Activated CD8-positive, alpha-beta memory T cell treated with anti-CD3 and anti-CD28 coated beads for 36 hours (primary cell): ENCODE measurements at regions not wholly inside any gene's neighbourhood (a gene's known extent, or its start where the extent isn't known, plus 50 kb on each side); places are given as distances from the start of the nearest gene placed in this dataset.

Experiments
- CTCF ChIA-PET: fragments of 350-600 bp; sonication (Branson Sonifier 250); formaldehyde crosslinking; loops from one replicate; lab custom pipeline; 2021; ENCODE audit warnings: antibody characterized with exemption; lab: Charles Lee
- POLR2A ChIA-PET: fragments of 350-600 bp; sonication (Branson Sonifier 250); formaldehyde crosslinking; loops from one replicate; lab custom pipeline; 2021; ENCODE audit warnings: antibody characterized with exemption; lab: Charles Lee

- POLR2A ChIA-PET = no interaction called here
- CTCF ChIA-PET = no interaction called here
Observed at GRCh38 chr15:93252780-93253179, 163.8 kb upstream of the RGMA start.

GRCh38 chr15:93250950-93251349 lies 161.9 kb upstream of the RGMA start:
- POLR2A ChIA-PET = no interaction called here
- CTCF ChIA-PET = no interaction called here

- POLR2A ChIA-PET = no interaction called here
- CTCF ChIA-PET = no interaction called here
Observed at GRCh38 chr15:93250209-93250608, 161.2 kb upstream of the RGMA start.

GRCh38 chr15:93249623-93250022 lies 160.6 kb upstream of the RGMA start:
- CTCF ChIA-PET = interaction anchor here (0.7 kb wide), 1 partner anchor 10 kb away, joined by 4 read pairs; no protein-coding TSS in a partner anchor
- POLR2A ChIA-PET = no interaction called here

- POLR2A ChIA-PET = no interaction called here
- CTCF ChIA-PET = no interaction called here
Observed at GRCh38 chr15:93247466-93248121, 158.6 kb upstream of the RGMA start.

- ChIA-PET POLR2A (no interaction called here), CTCF (no interaction called here)
Observed at GRCh38 chr15:93246266-93247242, 157.5 kb upstream of the RGMA start.

- ChIA-PET POLR2A (no interaction called here), CTCF (no interaction called here)
Observed at GRCh38 chr15:93245661-93246042, 156.6 kb upstream of the RGMA start.

- ChIA-PET CTCF (no interaction called here), POLR2A (no interaction called here)
Observed at GRCh38 chr15:93244696-93245660, 156.0 kb upstream of the RGMA start.

GRCh38 chr15:93243573-93243972 lies 154.6 kb upstream of the RGMA start:
- CTCF ChIA-PET = no interaction called here
- POLR2A ChIA-PET = no interaction called here

GRCh38 chr15:93241696-93242585 lies 152.9 kb upstream of the RGMA start:
- ChIA-PET CTCF (no interaction called here), POLR2A (interaction anchor here (0.7 kb wide), 1 partner anchor 76 kb away, joined by 4 read pairs; no protein-coding TSS in a partner anchor)

- CTCF ChIA-PET = interaction anchor here (0.6 kb wide), 1 partner anchor 9 kb away, joined by 4 read pairs; no protein-coding TSS in a partner anchor
- POLR2A ChIA-PET = no interaction called here
Observed at GRCh38 chr15:93239993-93240392, 151.0 kb upstream of the RGMA start.

GRCh38 chr15:93239591-93239990 lies 150.6 kb upstream of the RGMA start:
- CTCF ChIA-PET = interaction anchor here (0.6 kb wide), 1 partner anchor 10 kb away, joined by 4 read pairs; no protein-coding TSS in a partner anchor
- POLR2A ChIA-PET = no interaction called here

- CTCF ChIA-PET = no interaction called here
- POLR2A ChIA-PET = no interaction called here
Observed at GRCh38 chr15:93238641-93239040, 149.6 kb upstream of the RGMA start.

GRCh38 chr15:93235926-93236780 lies 147.1 kb upstream of the RGMA start:
- POLR2A ChIA-PET = no interaction called here
- CTCF ChIA-PET = no interaction called here

- ChIA-PET CTCF (no interaction called here), POLR2A (no interaction called here)
Observed at GRCh38 chr15:93235269-93235668, 146.3 kb upstream of the RGMA start.

- ChIA-PET POLR2A (no interaction called here), CTCF (no interaction called here)
Observed at GRCh38 chr15:93233710-93234109, 144.7 kb upstream of the RGMA start.

- ChIA-PET CTCF (no interaction called here), POLR2A (no interaction called here)
Observed at GRCh38 chr15:93232845-93233244, 143.8 kb upstream of the RGMA start.

- ChIA-PET POLR2A (no interaction called here), CTCF (no interaction called here)
Observed at GRCh38 chr15:93231994-93232393, 143.0 kb upstream of the RGMA start.
